ENCODE measurements at regions not wholly inside any gene's neighbourhood (a gene's known extent, or its start where the extent isn't known, plus 50 kb on each side); places are given as distances from the start of the nearest gene placed in this dataset.

DNA sequence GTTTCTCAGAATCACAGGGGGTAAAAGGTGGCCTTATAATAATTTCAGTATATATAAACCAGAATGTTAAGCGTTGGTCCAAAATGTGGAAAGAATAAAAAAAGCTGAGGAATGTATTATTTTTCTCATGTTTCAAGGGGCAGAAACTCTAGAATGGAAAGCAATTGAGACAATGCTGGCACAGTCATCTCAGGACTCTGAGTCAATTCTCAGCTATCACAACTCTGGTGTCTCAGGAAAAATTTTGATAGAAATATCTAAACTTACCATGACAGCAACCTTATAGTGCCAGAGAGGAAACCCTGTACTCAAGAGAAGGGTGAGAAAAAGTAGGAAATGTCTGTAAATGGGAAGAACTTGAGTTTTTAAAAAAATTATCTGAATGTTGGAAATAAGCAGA lies 1189.4 kb upstream of the NUDT12 start:
- TF ChIP-seq, protein P1, sequence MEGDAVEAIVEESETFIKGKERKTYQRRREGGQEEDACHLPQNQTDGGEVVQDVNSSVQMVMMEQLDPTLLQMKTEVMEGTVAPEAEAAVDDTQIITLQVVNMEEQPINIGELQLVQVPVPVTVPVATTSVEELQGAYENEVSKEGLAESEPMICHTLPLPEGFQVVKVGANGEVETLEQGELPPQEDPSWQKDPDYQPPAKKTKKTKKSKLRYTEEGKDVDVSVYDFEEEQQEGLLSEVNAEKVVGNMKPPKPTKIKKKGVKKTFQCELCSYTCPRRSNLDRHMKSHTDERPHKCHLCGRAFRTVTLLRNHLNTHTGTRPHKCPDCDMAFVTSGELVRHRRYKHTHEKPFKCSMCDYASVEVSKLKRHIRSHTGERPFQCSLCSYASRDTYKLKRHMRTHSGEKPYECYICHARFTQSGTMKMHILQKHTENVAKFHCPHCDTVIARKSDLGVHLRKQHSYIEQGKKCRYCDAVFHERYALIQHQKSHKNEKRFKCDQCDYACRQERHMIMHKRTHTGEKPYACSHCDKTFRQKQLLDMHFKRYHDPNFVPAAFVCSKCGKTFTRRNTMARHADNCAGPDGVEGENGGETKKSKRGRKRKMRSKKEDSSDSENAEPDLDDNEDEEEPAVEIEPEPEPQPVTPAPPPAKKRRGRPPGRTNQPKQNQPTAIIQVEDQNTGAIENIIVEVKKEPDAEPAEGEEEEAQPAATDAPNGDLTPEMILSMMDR (conservative IDR thresholded peaks at IDR 0.05; ENCODE audit: low read depth, low read length): no peak
- no peak for TF ChIP-seq RCOR1 (IDR thresholded peaks at IDR 0.05; ENCODE audit: insufficient replicate concordance, low read length)
- no peak for TF ChIP-seq POLR2A (IDR thresholded peaks at IDR 0.05; ENCODE audit: low read depth, low read length)
- TF ChIP-seq RAD21 (IDR thresholded peaks at IDR 0.05; ENCODE audit: low read length): no peak
- TF ChIP-seq RFX5 (IDR thresholded peaks at IDR 0.05; ENCODE audit: low read depth, low read length): no peak
- TF ChIP-seq, protein P2, sequence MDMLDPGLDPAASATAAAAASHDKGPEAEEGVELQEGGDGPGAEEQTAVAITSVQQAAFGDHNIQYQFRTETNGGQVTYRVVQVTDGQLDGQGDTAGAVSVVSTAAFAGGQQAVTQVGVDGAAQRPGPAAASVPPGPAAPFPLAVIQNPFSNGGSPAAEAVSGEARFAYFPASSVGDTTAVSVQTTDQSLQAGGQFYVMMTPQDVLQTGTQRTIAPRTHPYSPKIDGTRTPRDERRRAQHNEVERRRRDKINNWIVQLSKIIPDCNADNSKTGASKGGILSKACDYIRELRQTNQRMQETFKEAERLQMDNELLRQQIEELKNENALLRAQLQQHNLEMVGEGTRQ (IDR thresholded peaks at IDR 0.05; ENCODE audit: low read depth, low read length): no peak
- TF ChIP-seq NFE2L2 (IDR thresholded peaks at IDR 0.05; ENCODE audit: low read depth, low read length): no peak
- TF ChIP-seq MAFK (IDR thresholded peaks at IDR 0.05; ENCODE audit: low read depth, low read length): no peak
- TF ChIP-seq CEBPB (IDR thresholded peaks at IDR 0.05; ENCODE audit: low read depth, low read length): no peak
- TF ChIP-seq CHD1 (IDR thresholded peaks at IDR 0.05; ENCODE audit: low read depth, low read length): no peak
- TF ChIP-seq SMC3 (IDR thresholded peaks at IDR 0.05; ENCODE audit: low read depth, low read length): no peak
- TF ChIP-seq BHLHE40 (IDR thresholded peaks at IDR 0.05; ENCODE audit: low read depth, low read length): no peak
- TF ChIP-seq FOS (IDR thresholded peaks at IDR 0.05; ENCODE audit: low read depth, low read length): no peak
- TF ChIP-seq, protein P3, sequence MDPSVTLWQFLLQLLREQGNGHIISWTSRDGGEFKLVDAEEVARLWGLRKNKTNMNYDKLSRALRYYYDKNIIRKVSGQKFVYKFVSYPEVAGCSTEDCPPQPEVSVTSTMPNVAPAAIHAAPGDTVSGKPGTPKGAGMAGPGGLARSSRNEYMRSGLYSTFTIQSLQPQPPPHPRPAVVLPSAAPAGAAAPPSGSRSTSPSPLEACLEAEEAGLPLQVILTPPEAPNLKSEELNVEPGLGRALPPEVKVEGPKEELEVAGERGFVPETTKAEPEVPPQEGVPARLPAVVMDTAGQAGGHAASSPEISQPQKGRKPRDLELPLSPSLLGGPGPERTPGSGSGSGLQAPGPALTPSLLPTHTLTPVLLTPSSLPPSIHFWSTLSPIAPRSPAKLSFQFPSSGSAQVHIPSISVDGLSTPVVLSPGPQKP (IDR thresholded peaks at IDR 0.05; ENCODE audit: borderline replicate concordance, low read depth, low read length): no peak

All from IMR-90 (cell line).